Ecto neural progenitor cell (in vitro differentiated cells): ENCODE measurements at regions not wholly inside any gene's neighbourhood (a gene's known extent, or its start where the extent isn't known, plus 50 kb on each side); places are given as distances from the start of the nearest gene placed in this dataset.

Experiments used
- DNase-seq: peaks from one replicate; pipeline ENCODE4 v3.0.0-alpha.2; 2018; ENCODE audit warnings: low spot score

DNA sequence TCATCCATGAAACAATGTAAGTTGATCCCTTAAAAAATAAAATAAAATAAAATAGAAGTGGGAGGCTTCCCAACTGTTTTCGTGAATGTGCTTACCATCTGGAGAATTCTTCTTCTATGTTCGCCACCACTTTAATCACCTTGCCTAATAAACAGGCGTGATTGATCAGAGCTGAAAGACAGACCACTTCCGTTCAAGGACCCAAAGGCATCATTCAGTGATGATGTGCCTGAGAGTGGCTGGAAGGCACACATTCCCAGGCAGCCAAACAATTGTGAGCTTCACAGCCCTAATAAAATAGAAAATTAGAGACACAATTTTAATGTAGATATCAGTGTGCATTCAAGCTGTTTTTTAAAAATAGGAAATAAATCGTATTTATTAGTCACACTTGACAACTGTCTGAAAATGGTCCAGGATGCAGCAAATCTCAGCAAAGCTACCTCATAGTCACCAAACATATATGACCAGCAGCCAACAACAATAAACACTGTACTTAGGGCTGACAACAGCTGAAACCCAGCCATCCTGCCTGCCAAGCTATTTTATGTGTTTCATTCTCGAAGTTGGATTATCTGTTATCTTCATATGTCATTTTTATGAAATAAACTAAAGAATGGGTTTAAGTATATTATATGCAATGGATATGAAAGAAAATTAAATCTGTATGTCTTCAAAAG, 163.2 kb upstream of the FAM9B start:
- no peak for DNase-seq

DNA sequence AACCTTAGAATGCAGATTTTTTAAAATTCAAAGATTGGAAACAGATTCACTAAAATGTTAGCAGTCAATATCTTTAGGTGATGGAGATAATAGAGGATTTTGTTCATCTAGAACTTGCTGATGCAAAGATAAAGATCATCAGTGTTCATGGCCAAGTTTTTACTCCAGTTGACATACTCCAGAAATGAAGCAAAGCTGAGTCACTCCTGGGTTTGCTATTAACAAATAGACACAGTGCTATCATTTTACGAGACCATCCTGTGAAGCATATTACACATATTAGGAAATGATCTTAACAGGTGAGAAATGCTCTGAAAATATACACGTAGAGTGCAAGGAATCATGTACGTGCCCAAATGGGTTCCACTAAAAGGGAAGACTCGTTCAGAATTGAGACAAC, 170.6 kb upstream of the FAM9B start:
- DNase-seq = no peak

DNA sequence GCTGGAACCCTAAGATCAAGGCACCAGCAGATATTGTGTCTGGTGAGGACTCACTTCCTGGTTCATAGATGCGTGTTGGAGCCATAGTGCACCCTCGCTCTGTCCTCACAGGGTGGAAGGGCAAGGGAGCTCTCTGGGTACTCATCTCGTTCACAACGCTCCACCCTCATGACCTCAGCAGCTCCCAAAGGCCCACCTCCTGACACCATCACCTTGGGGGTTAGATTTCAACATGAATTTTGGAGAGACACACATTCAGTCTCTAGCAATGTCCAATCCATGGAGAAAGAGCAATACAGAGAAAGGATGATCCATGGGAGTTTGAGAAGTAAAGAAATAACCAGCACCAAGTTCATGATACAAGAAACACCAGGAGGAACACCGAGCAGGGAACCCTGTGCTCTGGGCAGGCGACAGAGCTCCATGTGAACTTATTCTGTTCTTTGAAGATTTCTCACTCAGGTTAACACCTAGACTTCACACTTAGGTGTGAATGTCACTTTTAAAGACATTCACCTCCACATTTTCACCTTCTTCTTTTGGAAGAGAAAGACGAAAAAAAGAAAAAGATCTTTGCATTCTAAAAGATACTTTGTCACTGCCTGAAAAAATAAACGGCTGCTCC, 171.8 kb upstream of the FAM9B start:
- DNase-seq = no peak

DNA sequence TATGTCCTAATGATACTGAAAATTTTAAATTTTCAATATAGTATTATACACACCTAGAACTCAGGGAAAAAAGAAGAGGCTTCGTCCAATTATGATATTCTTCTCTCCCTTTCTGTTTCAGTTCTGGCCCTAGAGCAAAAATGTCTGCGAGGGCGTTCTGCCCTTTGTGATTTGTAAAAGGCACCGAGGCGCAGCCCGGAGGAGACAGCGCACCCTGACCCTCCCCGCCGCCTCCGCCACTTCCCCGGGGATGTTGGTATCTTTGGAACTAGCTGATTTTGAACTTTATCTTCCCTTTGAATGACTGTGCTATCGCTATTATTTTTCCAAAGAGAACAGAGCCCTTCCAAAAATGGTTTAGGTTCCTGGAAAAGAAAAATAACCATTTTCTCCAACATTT, 173.2 kb upstream of the FAM9B start:
- DNase-seq = no peak

DNA sequence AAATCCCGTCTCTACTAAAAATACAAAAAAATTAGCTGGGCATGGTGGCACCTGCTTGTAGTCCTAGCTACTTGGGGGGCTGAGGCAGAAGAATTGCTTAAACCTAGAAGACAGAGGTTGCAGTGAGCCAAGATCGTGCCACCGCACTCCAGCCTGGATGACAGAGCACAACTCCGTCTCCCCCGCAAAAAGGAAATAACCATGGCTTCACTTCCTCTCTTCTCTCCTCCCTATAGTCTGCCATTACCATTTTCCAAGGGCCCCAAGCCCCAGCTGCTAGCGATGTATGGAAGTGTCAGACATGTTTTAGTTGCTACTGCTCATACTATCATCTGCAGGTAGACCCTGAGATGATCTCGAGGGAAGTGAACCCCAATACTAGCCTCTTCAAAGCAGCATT, 177.3 kb upstream of the FAM9B start:
- no peak for DNase-seq

DNA sequence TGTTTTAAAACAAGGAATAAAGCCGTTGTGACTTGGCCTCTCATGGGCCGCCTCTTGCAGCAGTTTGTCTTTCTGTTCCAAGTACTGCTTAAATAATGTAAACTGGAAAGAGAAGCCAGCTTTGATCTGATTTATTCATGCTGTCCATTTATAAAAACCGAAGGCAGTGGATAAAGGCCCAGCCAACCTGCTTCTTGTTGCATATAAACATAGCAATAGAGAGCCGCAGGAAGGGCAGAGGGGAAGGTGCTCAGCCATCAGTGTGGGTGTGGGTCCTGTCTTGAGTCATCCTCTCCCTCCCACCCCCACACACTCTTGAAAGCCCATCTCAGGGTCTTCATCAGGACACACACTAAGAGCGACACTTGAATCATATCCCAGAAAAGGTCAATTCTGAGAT, 187.9 kb upstream of the FAM9B start:
- DNase-seq = no peak

DNA sequence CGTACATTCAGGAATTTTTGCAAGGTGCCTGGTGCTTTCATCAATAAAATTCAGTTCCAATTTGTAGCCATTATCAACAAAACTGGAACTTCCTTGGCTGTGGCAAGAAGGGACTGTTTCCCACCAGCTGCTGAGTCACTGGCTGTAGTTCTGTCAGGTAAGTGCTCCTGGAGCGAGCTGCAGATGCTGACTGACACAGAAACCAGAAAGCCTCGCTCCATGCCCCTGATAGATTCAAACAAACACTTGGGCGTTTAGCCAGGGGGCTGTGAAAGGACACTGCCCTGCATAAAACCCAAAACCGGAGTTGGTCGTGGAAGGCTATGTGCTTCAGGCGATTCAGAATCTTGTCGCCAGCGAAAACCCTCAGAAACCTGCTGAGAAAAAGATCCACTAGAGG, 188.4 kb upstream of the FAM9B start:
- DNase-seq = no peak

DNA sequence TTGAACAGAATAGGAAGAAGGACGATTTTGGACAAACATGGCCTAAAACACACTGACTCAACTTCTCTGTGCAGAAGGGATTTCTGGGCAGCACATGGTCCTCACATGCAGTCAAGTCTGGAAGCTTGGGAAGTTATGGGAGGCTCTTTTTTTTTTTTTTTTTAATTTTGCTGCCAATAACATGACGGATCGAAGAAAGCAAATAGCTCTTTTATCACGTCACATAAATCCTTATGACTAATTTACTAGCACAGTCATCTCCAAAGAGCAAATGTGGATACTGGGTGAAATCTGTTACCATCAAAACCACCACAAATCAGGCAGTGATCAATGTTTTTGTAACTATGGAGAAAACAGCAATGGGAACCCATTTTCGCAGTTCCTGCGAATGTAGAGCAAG, 193.3 kb upstream of the FAM9B start:
- no peak for DNase-seq

DNA sequence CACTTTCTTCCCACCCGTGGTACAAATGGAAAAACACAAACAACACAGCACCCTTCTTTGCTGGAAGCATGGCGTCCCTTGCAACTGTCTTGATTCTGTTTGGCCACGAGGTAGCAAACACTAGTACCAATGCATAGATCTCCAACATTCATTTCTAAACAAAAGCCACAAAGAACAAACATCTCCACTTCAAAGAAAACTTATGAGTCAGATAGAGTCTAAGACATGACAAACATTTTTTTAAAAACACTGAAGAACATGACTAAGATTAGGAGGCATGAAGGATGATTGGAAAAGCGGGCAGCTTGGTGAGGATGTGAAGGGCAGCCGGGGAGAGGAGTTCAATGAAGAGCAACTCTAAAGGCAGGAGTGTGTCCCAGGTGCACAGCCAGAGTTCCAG, 197.6 kb upstream of the FAM9B start:
- no peak for DNase-seq

DNA sequence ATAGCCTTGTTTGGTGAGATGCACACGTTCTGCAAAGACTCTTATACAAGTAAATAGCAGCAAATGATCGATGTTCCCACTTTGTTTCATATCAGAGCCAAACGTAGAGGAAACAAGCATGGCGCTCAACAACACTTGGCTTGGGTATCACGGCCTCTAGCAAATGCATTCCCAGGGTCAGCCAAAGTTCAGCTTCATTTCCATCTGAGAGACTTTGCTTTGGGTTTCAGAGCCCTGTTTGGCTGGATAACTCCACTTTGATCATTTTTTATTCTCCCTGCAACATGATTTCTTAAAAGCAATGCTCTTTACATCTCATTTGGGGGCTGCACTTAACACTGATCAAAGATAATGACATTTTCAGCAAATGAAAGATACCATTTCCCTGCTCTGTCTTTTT, 199.2 kb upstream of the FAM9B start:
- no peak for DNase-seq

DNA sequence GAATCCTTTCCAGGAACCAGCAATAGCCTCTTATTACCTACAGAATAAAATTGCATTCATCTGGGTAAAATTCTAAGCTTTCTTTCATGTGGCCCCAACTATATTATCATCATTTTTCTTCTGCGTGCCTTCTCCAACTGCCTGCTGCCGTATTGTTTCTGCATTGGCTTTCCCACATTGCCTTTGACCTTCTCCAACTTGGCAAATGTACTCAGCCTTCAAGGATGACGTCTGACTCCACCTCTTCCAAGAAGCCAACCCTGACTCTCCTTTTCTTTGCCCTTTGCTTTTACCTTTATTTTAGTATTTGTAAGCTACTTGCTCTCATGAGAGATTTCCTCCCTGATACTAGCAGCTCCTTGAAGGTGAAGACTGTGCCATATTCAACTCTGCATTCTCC, 200.4 kb upstream of the FAM9B start:
- no peak for DNase-seq

DNA sequence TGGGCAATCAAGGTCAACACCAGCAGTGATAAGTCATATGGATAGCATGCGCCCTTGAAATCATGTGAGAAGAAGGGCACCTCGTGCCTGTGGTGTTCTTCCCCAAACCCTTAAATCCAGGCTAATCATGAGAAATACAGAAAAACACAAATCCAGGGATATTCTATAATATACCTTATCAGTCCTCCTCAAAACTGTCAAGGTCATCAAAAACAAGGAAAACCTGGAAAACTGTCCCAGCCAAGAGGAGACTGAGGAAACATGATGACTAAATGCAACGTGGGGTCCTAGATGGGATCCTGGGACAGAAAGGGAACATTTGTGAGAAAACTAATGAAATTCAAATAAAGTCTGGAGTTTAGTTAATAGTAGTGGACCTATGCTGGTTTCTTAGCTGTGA, 201.8 kb upstream of the FAM9B start:
- no peak for DNase-seq

DNA sequence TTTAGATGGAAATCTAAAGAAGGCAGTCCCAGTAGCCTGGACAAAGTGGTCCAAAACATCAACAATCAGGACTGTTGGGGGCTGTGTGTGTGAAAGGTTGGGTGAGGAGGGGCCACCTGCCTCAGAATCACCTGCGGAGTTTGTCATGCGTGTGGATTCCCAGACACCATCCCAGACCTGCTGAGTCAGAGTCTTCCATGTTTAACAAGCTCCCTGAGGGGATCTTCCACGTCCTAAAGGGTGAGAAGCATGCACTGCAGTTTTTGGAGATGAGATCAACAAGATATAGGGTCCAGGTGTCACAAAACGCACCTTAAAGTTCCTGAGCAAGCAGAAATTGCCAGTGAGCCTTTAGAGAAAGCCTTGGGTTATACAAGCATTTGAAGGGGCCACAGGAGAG, 207.0 kb upstream of the FAM9B start:
- no peak for DNase-seq

DNA sequence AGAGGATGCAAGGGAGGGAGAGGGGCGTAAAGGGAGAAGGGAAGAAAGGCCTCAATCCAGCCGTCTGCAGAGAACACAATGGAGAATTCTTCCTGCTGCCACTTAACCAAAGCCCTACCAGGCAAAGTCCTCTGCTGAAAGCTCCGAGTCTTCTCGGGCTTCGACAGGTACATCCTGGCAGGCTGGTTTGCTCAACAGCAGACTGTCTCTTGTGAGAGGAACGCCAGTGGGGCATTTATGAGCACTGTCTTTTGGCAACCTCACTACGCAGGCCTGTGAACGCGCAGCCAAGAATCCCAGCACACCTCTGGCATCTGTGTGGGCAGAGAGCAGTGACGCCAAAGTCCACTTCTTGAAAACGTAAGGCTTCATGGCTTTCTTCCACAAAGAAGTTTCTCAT, 207.5 kb upstream of the FAM9B start:
- no peak for DNase-seq

DNA sequence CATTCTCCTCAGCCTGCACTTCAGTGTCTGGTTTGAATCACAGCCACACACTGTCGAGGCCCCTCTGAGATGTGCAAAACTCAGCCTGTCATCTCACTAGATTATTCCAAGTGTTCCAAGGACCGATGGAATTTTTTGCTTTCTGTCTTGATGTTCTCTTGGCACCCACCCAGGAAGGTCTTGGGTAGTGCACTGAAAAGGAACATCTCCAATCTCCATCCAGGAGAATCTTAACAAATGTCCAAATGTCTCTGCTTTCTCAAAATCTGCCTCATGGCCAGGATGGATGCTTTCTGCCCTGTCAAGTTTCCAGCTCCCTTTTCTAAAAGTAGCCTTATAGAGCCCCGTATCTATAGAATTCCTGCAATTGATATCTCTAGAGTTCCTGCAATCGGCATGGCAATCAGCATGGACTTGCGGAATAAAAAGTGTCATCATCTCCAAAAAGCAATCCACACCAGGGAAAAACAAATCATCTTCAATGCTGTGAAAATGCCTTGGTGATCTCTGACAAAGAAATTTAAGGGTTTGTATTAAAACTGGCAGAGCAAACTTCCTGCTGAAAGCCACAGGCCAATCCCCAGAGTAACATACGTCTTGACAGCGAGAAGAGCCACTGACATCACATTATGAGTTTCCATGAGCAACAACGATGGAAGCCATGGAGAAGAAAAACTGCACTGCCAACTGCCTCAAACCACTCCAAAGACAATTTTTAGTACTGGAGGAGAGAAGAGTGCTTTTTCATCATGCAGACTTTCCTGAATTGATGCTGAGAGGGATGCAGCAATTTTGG, 215.3 kb upstream of the FAM9B start:
- no peak for DNase-seq

DNA sequence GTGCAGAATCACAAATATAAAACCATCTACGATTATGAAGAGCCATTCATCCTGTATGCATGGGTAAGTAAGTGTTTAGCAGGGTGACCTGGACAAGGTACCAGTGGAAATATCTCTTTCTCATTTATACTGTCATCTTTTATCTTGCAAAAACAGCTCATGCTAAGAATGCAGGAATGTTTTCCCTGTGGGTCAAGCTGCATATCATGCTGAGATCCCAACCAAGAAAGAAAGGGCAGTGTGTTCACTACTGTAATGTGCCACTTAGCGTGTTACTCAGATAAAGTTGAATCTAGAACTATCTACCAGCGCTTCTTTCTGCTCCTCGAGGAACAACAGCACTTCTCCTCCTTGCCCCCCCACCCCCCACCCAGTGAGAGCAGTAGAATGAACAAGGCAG, 212.7 kb upstream of the TBL1X start:
- DNase-seq = no peak

DNA sequence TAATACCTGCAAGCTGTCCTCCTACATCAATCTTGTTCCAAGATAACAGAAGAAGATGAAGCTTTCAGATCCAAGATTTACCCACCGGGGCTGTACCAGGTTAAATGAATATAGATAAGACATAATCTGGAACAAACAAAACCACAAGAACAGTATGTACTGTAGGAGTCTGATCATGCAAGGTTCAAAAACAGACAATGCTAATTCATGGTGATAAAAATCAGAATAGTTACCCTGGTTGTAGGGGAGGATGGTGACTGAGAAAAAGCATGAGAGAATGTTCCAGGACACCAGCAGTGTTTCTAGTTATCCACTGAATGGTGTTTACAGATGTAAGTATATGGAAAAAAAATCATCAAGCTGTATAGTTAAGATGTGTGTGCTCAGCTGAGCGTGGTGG, 211.6 kb upstream of the TBL1X start:
- DNase-seq = no peak

DNA sequence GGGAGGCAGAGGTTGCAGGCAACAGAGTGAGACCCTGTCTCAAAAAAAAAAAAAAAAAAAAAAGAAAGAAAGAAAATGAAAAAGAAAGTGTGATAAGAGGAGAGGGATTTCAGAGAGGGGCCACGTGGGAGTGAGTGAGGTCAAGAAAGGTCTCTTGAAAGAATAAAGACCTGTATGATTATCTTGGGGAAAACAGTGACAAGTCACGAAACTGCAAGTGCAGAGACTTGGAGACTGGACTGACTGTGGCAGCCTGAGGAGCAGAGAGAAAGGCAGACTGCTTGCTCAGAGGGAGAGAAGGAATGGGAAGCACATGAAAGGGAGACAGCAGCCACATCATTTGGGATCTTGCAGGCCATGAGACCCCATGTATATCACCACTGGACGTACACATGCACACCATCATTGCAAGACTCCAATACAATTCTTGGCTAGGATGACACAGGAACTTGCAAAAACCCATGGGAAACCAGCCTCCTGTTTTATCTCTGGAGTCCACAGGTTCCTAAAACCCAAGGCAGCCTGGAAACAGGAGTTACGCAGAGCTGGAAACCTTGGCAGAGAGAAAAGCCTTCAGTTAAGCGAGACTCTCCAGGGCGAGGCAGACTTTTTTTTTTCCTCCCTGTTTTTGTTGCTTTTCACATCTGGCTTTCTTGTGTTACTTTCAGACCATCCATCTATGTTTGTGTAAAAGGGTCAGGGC, 207.0 kb upstream of the TBL1X start:
- DNase-seq = no peak

DNA sequence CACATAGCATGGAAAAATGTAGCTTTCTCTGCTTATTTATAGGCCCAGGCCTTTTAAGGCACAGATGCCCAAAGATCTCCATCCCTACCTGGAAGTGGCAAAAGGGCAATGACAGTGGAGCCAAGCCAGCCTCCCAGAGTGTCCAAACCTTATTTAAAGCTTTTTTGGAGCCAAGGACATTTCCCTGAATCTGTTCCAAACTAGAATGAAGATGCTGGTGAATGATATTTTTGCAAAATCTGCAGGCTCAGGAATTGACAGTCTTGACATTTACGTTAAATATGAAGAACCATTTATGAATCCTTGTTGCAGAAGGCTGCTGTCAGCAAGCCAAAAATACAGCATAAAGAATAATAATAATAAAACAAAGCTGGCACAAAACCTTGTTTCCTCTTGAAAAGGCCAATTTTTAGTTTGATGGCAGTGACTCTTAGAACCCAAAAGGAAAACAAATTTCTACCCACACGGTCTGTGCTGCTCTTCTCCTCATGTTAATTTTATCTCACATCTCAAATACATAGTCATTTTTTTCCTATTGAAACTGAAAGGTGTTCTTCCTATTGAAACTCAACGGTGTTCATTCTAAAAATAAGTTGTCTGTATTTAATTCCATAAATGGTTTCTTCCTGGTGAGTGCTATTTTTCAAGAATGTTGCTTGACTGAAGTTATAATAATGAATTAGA, 206.3 kb upstream of the TBL1X start:
- no peak for DNase-seq

DNA sequence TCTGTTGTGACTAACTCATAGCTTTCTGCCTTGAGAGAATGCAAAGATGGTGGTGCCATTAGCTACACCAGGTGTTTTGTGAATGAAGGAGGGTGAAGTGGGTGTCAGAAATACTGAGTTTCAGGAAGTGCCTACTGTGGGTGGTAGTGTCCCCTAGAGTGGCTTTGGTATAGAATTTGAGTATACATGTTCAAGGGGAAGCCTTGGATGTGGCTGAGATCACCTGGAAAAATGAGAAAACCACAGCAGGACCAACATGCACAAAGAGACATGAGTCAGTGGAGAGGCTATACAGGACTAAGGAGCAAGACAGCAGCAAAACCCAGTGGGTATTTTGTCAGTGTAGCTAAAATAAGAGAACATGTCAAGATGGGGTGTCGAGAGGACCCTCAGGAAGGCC, 204.3 kb upstream of the TBL1X start:
- DNase-seq = no peak

DNA sequence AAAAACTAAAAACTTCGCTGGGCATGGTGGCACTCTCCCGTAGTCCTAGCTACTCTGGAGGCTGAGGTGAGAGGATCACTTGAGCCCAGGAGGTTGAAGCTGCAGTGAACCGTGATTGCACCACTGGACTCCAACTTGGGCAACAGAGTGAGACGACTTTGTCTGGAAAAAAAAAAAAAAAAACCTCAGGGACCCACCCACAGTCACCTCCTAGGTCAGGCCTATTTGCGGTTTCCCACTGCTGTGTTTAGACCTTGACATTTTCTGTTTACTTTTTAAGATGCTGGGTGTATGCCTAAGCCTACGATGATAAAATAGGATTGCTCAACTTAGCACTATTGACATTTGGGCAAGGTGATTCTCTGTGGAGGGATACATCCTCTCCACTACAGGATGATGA, 197.4 kb upstream of the TBL1X start:
- DNase-seq = no peak

DNA sequence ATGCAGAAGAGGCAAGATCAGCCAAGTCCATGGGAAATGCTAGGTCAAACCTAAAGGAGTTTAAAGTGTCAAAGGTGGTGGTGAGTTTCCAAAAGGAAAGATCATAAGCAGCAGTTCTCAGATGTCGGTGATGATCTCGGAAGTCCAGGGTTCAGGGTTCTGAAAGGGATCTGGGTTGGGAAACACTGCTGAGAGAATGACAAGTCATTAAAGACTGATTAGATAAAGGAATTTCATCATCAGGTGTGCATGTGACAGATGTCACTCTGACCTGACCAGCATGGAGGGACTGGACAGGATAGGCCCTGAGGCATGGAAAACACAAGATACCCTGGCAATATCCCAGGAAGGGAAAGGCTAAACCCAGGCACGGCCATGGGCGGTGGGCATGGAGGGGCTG, 195.7 kb upstream of the TBL1X start:
- no peak for DNase-seq
